MM.1S (cell line): ENCODE measurements at regions not wholly inside any gene's neighbourhood (a gene's known extent, or its start where the extent isn't known, plus 50 kb on each side); places are given as distances from the start of the nearest gene placed in this dataset.
"Not testable (repeated sequence)": the region's sequence is repeated elsewhere in the genome, so short reads cannot be mapped to it uniquely, and the experiment has no call there.

Experiments used
- DNase-seq: peaks from one replicate; pipeline ENCODE4 v3.0.0-alpha.2; 2015
- H2AFZ ChIP-seq: fragments of 300-600 bp; sonication (generic); 2 replicates; pipeline ENCODE4 v1.6.0; 2016; ENCODE audit warnings: antibody characterized with exemption, low read length
- H3F3A ChIP-seq: fragments of 300-600 bp; sonication (generic); 2 replicates; pipeline ENCODE4 v1.6.1; 2016; ENCODE audit warnings: mild to moderate bottlenecking, antibody characterized with exemption, low read length, moderate library complexity, mixed read lengths; ENCODE audit not compliant: insufficient read depth
- H3K27ac ChIP-seq: fragments of 300-600 bp; sonication (generic); 2 replicates; pipeline ENCODE4 v1.5.1; 2016; ENCODE audit warnings: mild to moderate bottlenecking, low read length
- H3K27me3 ChIP-seq: fragments of 300-600 bp; sonication (generic); replicated peaks from 2 replicates; pipeline ENCODE4 v1.6.0; 2016; ENCODE audit warnings: low read length; ENCODE audit not compliant: insufficient read depth
- H3K36me3 ChIP-seq: fragments of 300-600 bp; sonication (generic); replicated peaks from 2 replicates; pipeline ENCODE4 v1.6.1; 2016; ENCODE audit warnings: mild to moderate bottlenecking, low read length, mixed read lengths; ENCODE audit not compliant: insufficient read depth
- H3K4me1 ChIP-seq: fragments of 300-600 bp; sonication (generic); 2 replicates; pipeline ENCODE4 v1.6.1; 2016; ENCODE audit warnings: low read length, mixed read lengths
- H3K4me2 ChIP-seq: fragments of 300-600 bp; sonication (generic); 2 replicates; pipeline ENCODE4 v1.6.0; 2016; ENCODE audit warnings: low read depth, low read length
- H3K4me3 ChIP-seq: fragments of 300-600 bp; sonication (generic); 2 replicates; pipeline ENCODE4 v1.5.1; 2016; ENCODE audit warnings: low read length, mixed read lengths
- H3K79me2 ChIP-seq: fragments of 300-600 bp; sonication (generic); 2 replicates; pipeline ENCODE4 v1.6.1; 2016; ENCODE audit warnings: mixed run types, low read length, mixed read lengths
- H3K9ac ChIP-seq: fragments of 300-600 bp; sonication (generic); 2 replicates; pipeline ENCODE4 v1.6.1; 2016; ENCODE audit warnings: low read length, mixed read lengths
- H3K9me2 ChIP-seq: fragments of 300-600 bp; sonication (generic); replicated peaks from 2 replicates; pipeline ENCODE4 v1.6.1; 2016; ENCODE audit warnings: mild to moderate bottlenecking, low read length, mixed read lengths; ENCODE audit not compliant: insufficient read depth
- H3K9me3 ChIP-seq: fragments of 300-600 bp; sonication (generic); replicated peaks from 2 replicates; pipeline ENCODE4 v1.6.1; 2016; ENCODE audit warnings: mild to moderate bottlenecking, low read length, mixed read lengths; ENCODE audit not compliant: insufficient read depth
- H4K20me1 ChIP-seq: fragments of 300-600 bp; sonication (generic); 2 replicates; pipeline ENCODE4 v1.6.1; 2016; ENCODE audit warnings: mild to moderate bottlenecking, low read length, moderate library complexity, mixed read lengths; ENCODE audit not compliant: insufficient read depth
- EZH2 ChIP-seq: fragments of 300-600 bp; sonication (generic); optimal IDR thresholded peaks from 2 replicates; pipeline ENCODE3; 2017; ENCODE audit warnings: low read depth, mild to moderate bottlenecking, antibody characterized with exemption, low read length, mixed read lengths
- EZH2phosphoT487 ChIP-seq: fragments of 300-600 bp; sonication (generic); IDR thresholded peaks from 2 replicates; pipeline ENCODE4 v1.6.1; 2018; ENCODE audit warnings: antibody characterized with exemption, low read length
- TF ChIP-seq, protein P1 (sequence below): fragments of 300-600 bp; sonication (generic); IDR thresholded peaks from 2 replicates; pipeline ENCODE4 v1.5.1; 2016; ENCODE audit warnings: antibody characterized with exemption, low read length, mixed read lengths

DNA sequence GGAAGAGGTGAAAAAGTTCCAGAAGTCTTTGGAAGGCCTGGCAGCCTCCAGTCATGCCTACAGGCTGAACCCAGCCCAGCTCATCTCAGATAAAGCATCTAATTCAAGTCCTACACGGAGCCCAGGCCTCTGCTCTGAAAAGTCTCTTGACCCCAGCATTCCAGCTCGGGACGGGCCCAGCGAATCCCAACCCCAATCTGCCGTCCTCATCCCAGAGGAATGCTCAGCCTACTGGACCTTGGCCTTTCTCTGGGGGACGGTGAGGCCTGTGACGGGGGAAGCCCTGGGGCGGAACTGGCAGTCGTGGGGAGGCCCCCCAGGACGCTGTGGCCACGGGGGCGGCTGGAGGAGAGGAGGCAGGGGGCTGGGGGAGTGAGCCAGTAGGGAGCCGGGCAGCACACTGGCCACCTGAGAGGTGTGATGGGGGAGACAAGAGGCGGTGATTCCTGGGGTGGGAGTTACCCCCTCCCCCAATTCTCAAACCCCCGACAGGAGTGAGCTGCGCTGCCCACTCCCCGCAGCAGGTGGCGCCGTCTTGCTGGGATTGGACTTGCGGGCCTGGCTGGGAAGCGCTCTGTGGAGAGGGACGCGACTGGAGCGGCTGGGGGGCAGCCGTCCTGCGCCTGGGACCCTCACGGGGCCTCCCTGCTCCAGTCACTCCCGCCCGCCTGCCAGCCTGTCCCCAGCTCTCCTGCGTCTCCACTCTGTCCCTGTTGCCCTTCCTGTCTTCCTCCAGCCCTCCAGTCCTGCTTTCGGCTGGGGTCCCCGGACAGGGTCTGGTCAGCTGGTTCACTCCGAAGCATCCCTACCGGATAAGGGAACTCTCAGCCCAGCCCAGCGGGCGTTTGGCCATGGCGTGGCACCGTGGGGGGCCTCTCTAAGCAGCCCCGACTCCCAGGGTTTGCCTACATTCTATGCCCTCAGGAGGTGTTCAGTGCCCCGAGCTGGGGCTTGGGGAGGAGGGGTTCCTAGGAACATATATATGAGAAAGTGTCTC lies 182.6 kb upstream of the HAAO start:
- no peaks in the 10 kb centered on the region for H3K79me2 ChIP-seq
- H3K4me1 ChIP-seq: peaks cover 13% of the 10 kb centered on the region
- H3K27me3 ChIP-seq: no peaks in the 10 kb centered on the region
- peak; percentile 24 for DNase-seq
- no peak overlapping the region for H3K9ac ChIP-seq
- H2AFZ ChIP-seq: 0 out of 2 replicates have a peak overlapping the region, but pooled peaks have one; percentile 45
- no peaks in the 10 kb centered on the region for H3K9me2 ChIP-seq
- peak overlapping the region; percentile 36; the same call in 1 of the 2 replicates for H3K4me2 ChIP-seq
- no peak overlapping the region for H3K27ac ChIP-seq
- TF ChIP-seq, protein P1, sequence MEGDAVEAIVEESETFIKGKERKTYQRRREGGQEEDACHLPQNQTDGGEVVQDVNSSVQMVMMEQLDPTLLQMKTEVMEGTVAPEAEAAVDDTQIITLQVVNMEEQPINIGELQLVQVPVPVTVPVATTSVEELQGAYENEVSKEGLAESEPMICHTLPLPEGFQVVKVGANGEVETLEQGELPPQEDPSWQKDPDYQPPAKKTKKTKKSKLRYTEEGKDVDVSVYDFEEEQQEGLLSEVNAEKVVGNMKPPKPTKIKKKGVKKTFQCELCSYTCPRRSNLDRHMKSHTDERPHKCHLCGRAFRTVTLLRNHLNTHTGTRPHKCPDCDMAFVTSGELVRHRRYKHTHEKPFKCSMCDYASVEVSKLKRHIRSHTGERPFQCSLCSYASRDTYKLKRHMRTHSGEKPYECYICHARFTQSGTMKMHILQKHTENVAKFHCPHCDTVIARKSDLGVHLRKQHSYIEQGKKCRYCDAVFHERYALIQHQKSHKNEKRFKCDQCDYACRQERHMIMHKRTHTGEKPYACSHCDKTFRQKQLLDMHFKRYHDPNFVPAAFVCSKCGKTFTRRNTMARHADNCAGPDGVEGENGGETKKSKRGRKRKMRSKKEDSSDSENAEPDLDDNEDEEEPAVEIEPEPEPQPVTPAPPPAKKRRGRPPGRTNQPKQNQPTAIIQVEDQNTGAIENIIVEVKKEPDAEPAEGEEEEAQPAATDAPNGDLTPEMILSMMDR: peak; percentile 72
- no peak for TF ChIP-seq EZH2phosphoT487
- H3K9me3 ChIP-seq: no peaks in the 10 kb centered on the region
- no peak overlapping the region for H3K4me3 ChIP-seq
- no peaks in the 10 kb centered on the region for H4K20me1 ChIP-seq
- H3K36me3 ChIP-seq: no peaks in the 10 kb centered on the region
- H3F3A ChIP-seq: peaks cover 8% of the 10 kb centered on the region

DNA sequence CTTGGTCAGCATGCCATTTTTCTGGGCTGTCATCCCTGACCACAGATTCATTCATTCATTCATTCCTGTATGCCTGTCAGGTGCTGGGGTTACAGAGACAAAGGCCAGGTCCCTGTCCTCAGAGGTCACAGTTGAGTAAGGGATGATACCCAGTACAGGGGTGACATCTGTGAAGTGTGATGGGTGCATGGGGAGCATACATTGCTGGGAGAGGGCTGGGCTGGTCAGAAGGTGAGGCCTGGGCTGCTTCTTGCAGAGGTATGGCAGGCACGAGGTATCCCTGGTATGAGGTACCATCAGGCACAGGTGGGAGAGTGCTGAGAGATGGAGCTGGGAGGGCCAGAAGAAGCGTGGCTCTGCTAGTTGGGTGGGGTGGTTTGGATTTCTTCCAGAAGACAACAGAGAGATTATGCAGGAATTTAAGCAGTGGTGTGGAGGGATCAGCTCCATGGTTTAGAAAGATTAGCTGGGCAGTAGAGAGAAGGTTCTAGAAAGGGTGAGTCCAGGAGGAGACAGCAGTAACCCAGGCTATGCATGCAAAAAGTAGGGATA lies 181.9 kb upstream of the HAAO start:
- Histone ChIP-seq H3K36me3 (no peaks in the 10 kb centered on the region), H3K4me1 (peaks cover 13% of the 10 kb centered on the region), H3K9me2 (no peaks in the 10 kb centered on the region), H3F3A (peaks cover 8% of the 10 kb centered on the region), H2AFZ (no peak overlapping the region), H3K4me3 (no peak overlapping the region), H3K9ac (no peak overlapping the region), H3K27me3 (no peaks in the 10 kb centered on the region), H3K4me2 (no peak overlapping the region), H3K9me3 (no peaks in the 10 kb centered on the region), H3K79me2 (no peaks in the 10 kb centered on the region), H3K27ac (no peak overlapping the region), H4K20me1 (no peaks in the 10 kb centered on the region)
- TF ChIP-seq, protein P1: no peak
- TF ChIP-seq EZH2 (no peak), EZH2phosphoT487 (no peak)
- no peak for DNase-seq

DNA sequence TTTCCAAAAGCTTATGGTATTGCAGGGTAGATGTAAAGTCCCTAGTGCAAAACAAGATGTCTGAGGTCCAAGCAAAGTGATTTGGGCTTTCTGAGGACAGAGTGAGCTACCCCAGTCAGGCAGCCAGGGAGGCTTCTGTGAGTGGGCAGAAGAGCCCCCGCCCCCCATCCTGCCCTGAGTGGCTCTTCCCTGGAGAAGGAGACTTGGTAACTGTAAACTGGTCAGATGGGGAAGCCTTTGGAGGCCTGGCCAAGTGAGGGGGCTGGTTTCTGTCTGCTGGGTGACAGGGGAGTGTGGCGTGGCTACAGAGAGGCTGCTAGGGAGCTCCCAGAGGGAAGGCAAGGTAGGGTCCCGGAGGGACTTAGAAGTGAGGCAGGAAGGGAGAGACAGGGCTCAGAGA lies 181.3 kb upstream of the HAAO start:
- H3K4me1 ChIP-seq: peaks cover 13% of the 10 kb centered on the region
- TF ChIP-seq, protein P1: no peak
- TF ChIP-seq EZH2 (no peak), EZH2phosphoT487 (no peak)
- H3K27me3 ChIP-seq: no peaks in the 10 kb centered on the region
- H3K9ac ChIP-seq: no peak overlapping the region
- peaks cover 8% of the 10 kb centered on the region for H3F3A ChIP-seq
- no peaks in the 10 kb centered on the region for H3K9me2 ChIP-seq
- H4K20me1 ChIP-seq: no peaks in the 10 kb centered on the region
- H3K36me3 ChIP-seq: no peaks in the 10 kb centered on the region
- no peak overlapping the region for H3K4me2 ChIP-seq
- H3K79me2 ChIP-seq: no peaks in the 10 kb centered on the region
- no peak overlapping the region for H2AFZ ChIP-seq
- no peak overlapping the region for H3K4me3 ChIP-seq
- no peaks in the 10 kb centered on the region for H3K9me3 ChIP-seq
- no peak for DNase-seq
- no peak overlapping the region for H3K27ac ChIP-seq

DNA sequence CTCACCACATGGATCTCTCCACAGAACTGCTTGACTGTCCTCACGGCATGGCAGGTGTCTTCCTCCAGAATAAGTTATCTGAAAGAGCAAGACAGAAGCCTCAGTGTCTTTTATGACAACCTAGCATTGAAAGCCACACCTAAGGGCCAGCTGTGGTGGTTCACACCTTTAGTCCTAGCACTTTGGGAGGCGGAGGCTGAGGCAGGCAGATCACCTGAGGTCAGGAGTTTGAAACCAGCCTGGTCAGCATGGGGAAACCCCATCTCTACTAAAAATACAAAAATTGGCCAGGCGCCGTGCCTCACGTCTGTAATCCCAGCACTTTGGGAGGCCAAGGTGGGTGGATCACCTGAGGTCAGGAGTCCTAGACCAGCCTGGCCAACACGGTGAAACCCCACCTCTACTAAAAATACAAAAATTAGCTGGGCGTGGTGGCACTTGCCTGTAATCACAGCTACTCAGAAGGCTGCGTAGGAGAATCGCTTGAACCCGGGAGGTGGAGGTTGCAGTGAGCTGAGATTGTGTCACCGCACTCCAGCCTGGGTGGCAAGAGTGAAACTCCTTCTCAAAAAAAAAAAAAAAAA lies 180.6 kb upstream of the HAAO start:
- not testable (repeated sequence) for H3K4me3 ChIP-seq, H4K20me1 ChIP-seq, H3K36me3 ChIP-seq, H3K79me2 ChIP-seq, H2AFZ ChIP-seq, H3K27me3 ChIP-seq, H3K9me3 ChIP-seq, H3K9me2 ChIP-seq, H3F3A ChIP-seq, H3K9ac ChIP-seq
- Histone ChIP-seq H3K27ac (peak overlapping the region; percentile 33; the same call in 1 of the 2 replicates), H3K4me2 (peak overlapping the region; percentile 28; the same call in 1 of the 2 replicates), H3K4me1 (peaks cover 13% of the 10 kb centered on the region)
- peak; percentile 72 for DNase-seq
